ENCODE measurements at regions not wholly inside any gene's neighbourhood (a gene's known extent, or its start where the extent isn't known, plus 50 kb on each side); places are given as distances from the start of the nearest gene placed in this dataset.

DNA sequence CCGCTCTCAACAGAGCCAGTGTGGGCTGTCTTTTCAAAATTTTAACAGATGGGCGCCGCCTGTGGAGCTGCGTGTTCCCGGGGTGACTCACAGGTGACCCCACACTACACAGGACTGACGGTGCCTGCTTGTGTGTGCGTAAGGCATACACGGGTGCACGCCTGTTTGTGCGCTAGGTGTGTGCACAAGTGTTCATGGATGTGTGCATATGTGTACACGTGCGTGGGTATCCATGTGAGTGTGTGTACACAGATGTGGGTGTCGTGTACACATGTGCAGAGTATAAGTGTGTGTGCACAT lies 92.7 kb upstream of the SOX1 start:
- DNase-seq (ENCODE audit: low spot score), result no peak
- intact Hi-C loops (cut with DNase I), result no loop called here

- no peak for DNase-seq (ENCODE audit: low spot score)
Observed at GRCh38 chr13:111975539-111976473, 91.1 kb upstream of the SOX1 start.

GRCh38 chr13:111976474-111977178 lies 90.3 kb upstream of the SOX1 start:
- intact Hi-C loops (cut with DNase I), result no loop called here
- DNase-seq (ENCODE audit: low spot score), result no peak

More at GRCh38 chr13:111975539-111976473, 91.1 kb upstream of the SOX1 start:
- intact Hi-C loops (cut with DNase I), result no loop called here

GRCh38 chr13:111977179-111977506 lies 89.8 kb upstream of the SOX1 start:
- no peak for DNase-seq (ENCODE audit: low spot score)
- intact Hi-C loops (cut with DNase I), result no loop called here

GRCh38 chr13:111978546-111978945 lies 88.4 kb upstream of the SOX1 start:
- DNase-seq (ENCODE audit: low spot score), result no peak
- intact Hi-C loops (cut with DNase I), result no loop called here

DNA sequence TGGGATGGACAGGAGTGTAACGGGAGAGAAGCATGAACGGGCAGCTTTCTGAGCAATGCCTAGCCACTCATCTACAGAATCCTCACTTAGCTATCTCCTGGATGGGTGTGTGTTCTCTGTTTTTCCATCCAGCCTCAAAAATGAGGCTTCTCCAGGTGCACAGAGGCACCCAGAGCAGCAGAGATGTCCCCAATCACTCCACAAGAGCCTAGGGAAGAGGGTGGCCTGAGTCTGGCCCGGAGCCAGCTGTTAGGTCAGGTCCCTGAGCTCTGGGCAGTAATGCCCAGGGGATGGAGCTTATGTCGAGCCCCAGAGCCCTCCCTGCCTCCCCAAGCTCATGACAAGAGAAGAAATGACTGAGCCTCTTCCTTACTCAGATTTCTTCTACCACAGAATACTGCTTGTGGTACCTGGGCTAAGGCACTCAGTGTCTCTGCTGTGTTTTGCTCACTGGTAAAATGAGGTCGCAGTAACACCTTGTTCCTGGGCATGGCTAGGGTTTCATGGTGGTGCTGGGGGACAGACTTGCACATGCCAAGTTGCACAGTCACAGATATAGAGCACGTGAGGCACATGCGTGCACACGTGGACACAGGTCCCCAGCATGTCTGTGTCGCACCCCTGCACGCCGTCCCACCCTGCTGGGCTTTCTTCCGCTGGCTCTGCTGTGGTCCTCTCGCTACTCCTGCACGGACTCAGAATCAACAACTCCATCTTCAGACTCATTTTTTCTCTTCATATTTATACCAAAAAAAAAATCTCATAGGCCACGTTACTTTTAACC lies 86.6 kb upstream of the SOX1 start:
- no peak for DNase-seq (ENCODE audit: low spot score)
- intact Hi-C loops (cut with DNase I), result no loop called here

- no peak for DNase-seq (ENCODE audit: low spot score)
- intact Hi-C loops (cut with DNase I), result no loop called here
Observed at GRCh38 chr13:111981006-111981405, 85.9 kb upstream of the SOX1 start.

- intact Hi-C loops (cut with DNase I), result no loop called here
- no peak for DNase-seq (ENCODE audit: low spot score)
Observed at GRCh38 chr13:111981446-111982165, 85.3 kb upstream of the SOX1 start.

GRCh38 chr13:111984349-111984748 lies 82.6 kb upstream of the SOX1 start:
- intact Hi-C loops (cut with DNase I), result no loop called here
- no peak for DNase-seq (ENCODE audit: low spot score)

DNA sequence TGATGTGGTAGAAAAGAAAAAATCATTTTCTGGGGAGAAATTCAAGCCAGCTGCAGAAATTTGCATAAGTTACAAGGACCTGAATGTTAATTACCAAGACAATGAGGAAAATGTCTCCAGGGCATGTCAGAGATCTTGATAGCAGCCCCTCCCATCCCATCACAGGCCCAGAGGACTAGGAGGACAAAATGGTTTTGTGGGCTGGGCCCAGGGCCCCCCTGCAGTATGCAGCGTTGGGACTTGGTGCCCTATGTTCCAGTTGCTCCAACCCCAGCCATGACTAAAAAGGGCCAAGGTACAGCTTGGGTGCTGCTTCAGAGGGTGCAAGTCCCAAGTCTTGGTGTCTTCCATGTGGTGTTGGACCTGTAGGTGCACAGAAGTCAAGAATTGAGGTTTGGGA lies 76.6 kb upstream of the SOX1 start:
- intact Hi-C loops (cut with DNase I), result no loop called here
- no peak for DNase-seq (ENCODE audit: low spot score)

- intact Hi-C loops (cut with DNase I), result no loop called here
- DNase-seq (ENCODE audit: low spot score), result no peak
Observed at GRCh38 chr13:111992911-111993310, 74.0 kb upstream of the SOX1 start.

GRCh38 chr13:111993691-111994090 lies 73.3 kb upstream of the SOX1 start:
- no peak for DNase-seq (ENCODE audit: low spot score)
- intact Hi-C loops (cut with DNase I), result no loop called here

GRCh38 chr13:111994578-111994977 lies 72.4 kb upstream of the SOX1 start:
- DNase-seq (ENCODE audit: low spot score), result no peak
- intact Hi-C loops (cut with DNase I), result no loop called here

- intact Hi-C loops (cut with DNase I), result no loop called here
Observed at GRCh38 chr13:111999352-111999751, 67.6 kb upstream of the SOX1 start.

GRCh38 chr13:112000888-112001287 lies 66.1 kb upstream of the SOX1 start:
- intact Hi-C loops (cut with DNase I), result no loop called here
- DNase-seq (ENCODE audit: low spot score), result no peak

More at GRCh38 chr13:111999352-111999751, 67.6 kb upstream of the SOX1 start:
- DNase-seq (ENCODE audit: low spot score), result no peak

DNA sequence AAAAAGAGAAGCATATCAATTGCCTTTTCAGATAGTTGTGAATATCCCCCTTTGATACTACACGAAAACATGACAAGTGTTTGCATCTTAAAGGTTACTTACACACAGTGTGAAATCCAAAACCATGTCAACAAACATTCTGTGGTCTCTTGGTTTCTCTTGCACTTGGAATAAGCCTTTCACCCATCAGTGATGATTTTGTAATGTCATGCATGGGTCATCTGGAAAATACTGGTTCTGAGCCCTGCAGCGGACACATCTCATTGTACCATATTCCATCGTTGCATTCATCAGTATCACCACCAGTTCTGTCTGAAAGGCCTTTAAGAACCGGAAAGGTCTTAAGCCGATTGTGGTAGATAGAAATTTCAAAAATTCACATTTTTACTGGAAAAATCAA lies 65.4 kb upstream of the SOX1 start:
- intact Hi-C loops (cut with DNase I), result no loop called here
- DNase-seq (ENCODE audit: low spot score), result no peak

DNA sequence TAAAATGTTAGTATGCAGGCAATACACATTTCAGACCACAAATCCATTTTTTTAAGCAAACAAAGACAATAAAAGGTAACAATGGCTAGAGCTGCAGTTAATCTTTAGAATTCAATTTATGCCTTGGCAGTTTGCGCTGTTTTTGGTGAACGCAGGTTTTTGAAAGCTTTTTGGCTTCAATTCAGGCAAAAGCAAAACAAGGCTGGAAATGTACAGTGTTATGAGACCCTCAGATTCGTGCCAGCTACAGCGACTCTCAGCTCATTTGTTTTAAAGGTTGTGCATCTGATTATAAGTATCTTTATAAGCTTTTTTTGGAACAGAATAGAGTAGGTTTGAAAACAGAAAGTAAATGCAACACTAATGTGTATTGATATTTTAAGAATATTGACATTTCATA lies 63.6 kb upstream of the SOX1 start:
- intact Hi-C loops (cut with DNase I), result no loop called here
- DNase-seq (ENCODE audit: low spot score), result no peak

GRCh38 chr13:112003941-112004340 lies 63.0 kb upstream of the SOX1 start:
- intact Hi-C loops (cut with DNase I), result no loop called here
- DNase-seq (ENCODE audit: low spot score), result no peak

DNA sequence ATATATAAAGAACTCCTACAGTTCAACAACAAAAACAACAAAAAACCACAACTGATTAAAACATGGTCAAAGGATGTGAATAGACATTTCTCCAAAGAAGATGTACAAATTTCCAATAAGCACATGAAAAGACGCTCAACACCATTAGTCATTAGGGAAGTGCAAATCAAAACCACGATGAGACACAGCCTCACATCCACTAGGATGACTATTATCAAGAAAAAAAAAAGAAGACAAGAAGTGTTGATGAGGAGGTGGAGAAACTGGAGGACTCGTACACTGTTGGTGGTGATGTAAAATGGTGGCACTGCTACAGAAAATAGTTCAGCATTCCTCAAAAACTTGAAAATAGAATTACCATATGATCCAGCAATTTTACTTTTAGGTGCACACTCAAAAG lies 61.0 kb upstream of the SOX1 start:
- DNase-seq (ENCODE audit: low spot score), result no peak
- intact Hi-C loops (cut with DNase I), result no loop called here

- intact Hi-C loops (cut with DNase I), result no loop called here
- DNase-seq (ENCODE audit: low spot score), result no peak
Observed at GRCh38 chr13:112007191-112007590, 59.8 kb upstream of the SOX1 start.
